ENCODE measurements at regions not wholly inside any gene's neighbourhood (a gene's known extent, or its start where the extent isn't known, plus 50 kb on each side); places are given as distances from the start of the nearest gene placed in this dataset.
"Not testable (repeated sequence)": the region's sequence is repeated elsewhere in the genome, so short reads cannot be mapped to it uniquely, and the experiment has no call there.

DNA sequence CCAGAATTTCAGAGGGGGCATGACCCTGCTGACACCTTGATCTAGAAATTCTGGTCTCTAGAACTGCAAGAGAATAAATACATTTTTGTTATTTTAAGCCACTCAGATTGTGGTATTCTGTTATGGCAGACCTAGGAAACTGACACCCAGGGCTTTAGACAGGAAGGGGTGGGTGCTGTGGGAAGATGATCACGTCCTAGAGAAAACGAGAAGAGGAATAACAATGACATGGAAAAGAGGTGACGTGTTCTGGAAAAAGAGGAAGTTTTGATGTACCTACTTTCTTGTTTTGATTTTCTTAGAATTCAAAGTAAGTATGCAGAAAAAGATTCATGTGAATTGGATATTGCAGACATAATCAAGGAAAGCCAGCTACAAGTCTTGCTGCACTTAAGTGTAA, 232.9 kb upstream of the RUNX1 start:
- no peak for ATAC-seq

DNA sequence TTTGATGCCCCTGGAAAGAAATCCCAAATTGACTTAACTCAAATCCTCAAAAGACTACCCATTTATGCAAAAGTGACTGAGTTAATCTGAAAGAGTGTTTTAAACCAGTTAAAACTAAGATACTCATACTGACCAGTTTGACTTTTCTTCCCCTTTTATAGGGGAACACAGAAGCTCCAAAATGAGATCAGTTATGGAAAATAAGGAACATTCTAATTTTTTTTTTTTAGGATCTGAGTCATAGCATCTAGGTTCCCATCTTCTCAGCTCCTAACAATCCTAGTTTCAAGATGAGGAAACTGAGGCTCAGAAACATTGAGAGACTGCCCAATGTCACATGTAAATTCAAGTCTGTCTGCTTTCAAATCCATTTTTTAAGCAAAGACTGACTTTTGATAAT, 231.1 kb upstream of the RUNX1 start:
- no peak for ATAC-seq

DNA sequence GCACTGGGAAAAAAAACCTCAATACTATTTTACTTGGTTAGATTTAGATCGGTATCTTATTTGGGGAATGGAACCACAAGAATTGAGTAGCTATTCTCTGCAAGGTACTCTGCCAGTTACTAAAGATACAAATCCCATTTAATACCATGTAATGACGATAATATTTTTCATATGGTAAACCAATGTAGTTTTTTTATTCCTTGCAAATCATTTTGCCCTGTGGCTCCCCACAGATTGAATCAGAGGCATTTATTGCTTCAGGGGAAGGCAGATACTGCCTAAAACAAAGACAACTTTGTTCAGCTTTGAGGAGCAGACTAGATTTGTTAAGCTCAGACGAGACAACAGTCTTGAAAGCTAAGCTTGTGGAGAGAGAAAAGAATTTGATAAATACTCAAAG, 226.7 kb upstream of the RUNX1 start:
- ATAC-seq: no peak

DNA sequence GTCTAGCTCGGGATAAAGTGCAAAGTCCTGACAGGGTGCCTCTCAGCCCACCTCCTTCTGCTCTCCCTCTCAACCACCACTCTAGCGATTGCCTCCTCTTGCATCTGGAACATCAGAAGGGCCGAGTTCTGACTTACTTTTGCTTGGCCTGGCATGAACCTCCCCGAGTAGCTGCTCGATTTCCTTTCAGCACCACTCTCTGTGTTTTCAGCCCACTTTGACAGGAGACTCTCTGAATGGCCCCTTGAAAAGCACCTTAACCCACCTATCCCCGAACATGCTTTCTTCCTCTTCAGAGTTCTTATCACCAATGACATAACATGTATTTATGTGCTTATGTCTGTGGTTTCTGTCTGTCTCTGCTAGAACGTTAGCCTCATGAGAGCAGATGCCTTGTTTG, 225.8 kb upstream of the RUNX1 start:
- ATAC-seq: no peak

GRCh38 chr21:35274090-35274489, 225.0 kb upstream of the RUNX1 start:
- ATAC-seq: no peak

- peak; percentile 86 for ATAC-seq
These were observed 224.2 kb upstream of the RUNX1 start for GRCh38 chr21:35273333-35273732.

DNA sequence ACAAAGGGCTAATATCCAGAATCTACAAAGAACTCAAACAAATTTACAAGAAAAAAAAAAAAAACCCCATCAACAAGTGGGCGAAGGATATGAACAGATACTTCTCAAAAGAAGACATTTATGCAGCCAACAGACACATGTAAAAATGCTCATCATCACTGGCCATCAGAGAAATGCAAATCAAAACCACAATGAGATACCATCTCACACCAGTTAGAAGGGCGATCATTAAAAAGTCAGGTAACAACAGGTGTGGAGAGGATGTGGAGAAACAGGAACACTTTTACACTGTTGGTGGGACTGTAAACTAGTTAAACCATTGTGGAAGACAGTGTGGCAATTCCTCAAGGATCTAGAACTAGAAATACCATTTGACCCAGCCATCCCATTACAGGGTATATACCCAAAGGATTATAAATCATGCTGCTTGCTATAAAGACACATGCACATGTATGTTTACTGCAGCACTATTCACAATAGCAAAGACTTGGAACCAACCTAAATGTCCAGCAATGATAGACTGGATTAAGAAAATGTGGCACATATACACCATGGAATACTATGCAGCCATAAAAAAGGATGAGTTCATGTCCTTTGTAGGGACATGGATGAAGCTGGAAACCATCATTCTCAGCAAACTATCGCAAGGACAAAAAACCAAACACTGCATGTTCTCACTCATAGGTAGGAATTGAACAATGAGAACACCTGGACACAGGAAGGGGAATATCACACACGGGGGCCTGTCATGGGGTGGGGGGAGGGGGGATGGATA, 222.4 kb upstream of the RUNX1 start:
- not testable (repeated sequence) for ATAC-seq

GRCh38 chr21:35268817-35269216, 219.7 kb upstream of the RUNX1 start:
- ATAC-seq: no peak

GRCh38 chr21:35268261-35268660, 219.2 kb upstream of the RUNX1 start:
- no peak for ATAC-seq

DNA sequence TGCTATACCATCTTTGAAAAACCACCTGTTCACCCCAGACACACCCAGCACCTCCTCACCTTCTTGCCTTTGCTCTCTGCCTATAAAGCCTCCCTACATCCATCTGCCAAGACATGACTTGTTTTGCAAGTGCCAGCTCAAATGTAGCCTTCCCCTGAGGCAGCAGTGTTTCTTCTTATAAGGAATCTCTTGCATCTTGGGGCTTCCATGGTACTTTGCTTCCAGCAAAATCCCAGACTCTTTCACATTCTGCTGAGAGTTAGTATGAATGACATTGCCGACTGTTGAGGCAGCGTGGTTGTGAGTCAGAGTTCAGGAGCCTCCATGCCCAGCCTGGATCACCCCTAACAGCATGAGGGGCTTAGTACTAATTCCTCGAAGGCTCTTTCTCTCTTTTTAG, 217.4 kb upstream of the RUNX1 start:
- peak; percentile 82 for ATAC-seq

GRCh38 chr21:35265170-35265877, 216.2 kb upstream of the RUNX1 start:
- peak; percentile 75 for ATAC-seq

DNA sequence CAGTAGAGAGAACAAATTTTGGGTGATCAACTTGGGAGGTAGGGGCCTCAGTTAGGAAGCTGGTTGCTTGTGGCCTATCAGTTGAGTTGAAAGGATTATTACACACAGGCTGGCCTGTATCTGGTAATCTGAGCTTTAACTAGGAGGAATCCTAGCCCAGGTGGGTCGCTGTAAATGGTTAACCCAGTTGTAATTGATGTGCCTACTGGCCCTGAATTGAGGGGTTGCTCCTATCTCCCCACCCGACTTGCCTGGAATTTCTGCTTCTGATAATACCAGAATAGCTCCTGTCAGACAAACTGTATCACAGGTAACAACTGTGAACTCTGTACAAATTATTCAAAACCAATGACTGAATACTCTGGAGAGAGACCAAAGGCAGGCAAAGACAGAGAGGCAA, 210.4 kb upstream of the RUNX1 start:
- no peak for ATAC-seq

GRCh38 chr21:35258521-35258920, 209.4 kb upstream of the RUNX1 start:
- no peak for ATAC-seq

GRCh38 chr21:35257413-35257812, 208.3 kb upstream of the RUNX1 start:
- ATAC-seq: peak; percentile 65

DNA sequence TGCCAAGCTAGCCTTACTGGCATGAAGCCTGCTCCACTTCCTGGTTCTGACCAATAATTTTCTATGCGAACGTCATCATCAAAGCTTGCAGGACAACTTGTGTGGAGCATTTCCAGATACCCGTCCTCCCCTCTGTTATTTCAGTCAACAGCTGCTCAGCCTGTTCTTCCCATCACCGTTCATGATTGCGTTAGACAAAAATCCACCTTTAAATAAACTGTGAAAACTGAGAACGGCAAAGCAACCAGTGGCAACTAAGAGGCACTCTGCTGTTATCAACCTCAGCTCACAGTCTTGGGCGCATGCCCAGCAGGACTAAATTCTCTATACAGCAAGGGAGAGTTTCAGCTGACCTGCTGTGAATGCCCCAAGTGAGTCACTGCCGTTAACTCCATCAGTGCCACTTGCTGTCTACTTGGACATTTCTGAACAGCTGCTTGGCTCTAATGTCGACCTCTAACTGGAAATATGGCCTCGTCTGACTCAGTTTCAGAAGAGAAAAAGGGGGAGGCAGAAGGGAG, 207.4 kb upstream of the RUNX1 start:
- ATAC-seq: peak; percentile 91

DNA sequence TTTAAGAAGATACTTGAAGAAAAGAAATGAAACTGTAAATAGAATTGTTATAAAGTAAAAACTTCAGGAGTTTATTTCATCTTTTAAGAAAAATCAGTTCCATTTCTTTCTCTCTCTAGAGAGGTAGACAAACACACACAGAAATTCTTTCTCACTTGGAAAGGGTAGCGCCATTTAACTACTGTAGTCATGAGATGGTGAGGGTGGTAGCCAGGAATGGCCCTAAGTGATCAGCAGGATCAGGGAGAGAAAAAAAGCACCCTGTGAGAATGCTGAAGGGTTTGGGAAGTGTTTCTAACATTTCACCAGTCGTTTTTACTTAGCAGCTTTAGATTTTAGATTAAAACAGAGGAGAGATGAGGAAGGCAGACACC, 205.7 kb upstream of the RUNX1 start:
- no peak for ATAC-seq

DNA sequence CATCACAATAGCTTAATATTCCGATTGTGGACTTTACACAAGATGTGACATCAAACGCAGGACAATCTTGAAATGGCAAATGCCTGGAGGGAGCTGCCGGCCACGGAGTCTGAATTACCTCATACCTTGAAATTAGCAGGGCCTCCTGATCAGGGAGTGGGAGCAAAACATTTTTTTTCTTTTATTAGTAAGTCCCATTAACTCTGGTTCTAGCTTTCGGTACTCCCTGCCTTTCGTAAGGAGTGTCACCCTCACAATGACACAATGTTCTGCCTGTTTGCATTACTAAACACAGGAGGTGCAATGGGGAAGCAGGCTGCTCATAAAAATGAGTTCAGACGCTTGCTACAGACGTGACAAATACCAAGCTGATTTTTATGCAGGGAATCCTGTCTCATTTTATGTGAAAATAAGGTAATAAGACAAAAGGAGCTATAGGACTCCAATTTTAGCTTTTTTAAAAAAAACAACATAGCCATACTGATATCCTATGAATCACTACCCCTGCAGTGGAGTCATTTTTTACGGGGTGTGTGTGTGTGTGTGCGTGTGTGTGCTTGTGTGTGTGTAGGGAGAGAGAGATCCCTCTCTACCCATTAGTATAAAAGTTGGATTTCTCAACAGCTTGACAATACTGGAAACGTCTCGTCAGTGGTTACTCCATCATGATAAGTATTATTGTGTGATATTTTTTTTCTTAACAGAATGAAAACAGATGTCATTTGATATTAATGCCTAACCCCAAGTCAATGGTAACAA, 205.1 kb upstream of the RUNX1 start:
- ATAC-seq: peak; percentile 40

DNA sequence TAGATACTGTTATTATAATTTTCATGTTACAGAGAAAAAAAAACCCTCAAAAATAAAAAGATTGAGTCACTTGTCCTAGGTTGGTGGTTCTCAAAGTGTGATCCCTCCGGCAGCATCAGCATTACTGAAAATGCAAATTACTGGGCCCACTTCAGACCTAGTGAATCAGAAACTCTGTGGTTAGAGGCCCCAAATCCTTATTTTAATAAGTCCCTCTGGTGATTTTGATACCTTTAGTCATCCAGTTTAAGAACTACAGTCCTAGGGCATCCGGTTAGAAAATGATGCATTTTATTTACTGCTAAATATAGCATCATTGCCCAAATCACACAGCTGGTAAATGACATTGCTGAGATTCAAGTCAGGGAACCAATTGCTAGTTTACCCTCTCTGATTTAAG, 203.7 kb upstream of the RUNX1 start:
- ATAC-seq: no peak

DNA sequence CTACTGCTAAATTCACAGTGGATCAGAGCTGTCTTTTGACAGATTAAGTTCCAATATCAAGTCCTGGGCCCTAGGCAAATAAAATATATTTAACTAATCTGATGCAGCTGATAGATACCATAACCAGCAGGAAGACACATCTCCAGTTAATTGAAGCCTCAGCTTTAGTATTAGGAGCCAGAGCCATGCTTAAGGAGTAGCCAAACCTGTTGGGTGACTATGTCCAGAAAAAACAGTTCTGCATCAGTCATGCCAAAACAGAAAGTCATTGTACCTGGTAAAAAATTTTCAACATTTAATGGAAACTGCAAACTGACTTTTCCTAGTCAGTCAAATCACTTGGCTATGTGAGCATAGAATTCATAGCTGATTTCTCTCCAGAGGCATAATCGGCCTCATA, 200.5 kb upstream of the RUNX1 start:
- ATAC-seq: peak; percentile 74

GRCh38 chr21:35245879-35246278, 196.8 kb upstream of the RUNX1 start:
- ATAC-seq: no peak

DNA sequence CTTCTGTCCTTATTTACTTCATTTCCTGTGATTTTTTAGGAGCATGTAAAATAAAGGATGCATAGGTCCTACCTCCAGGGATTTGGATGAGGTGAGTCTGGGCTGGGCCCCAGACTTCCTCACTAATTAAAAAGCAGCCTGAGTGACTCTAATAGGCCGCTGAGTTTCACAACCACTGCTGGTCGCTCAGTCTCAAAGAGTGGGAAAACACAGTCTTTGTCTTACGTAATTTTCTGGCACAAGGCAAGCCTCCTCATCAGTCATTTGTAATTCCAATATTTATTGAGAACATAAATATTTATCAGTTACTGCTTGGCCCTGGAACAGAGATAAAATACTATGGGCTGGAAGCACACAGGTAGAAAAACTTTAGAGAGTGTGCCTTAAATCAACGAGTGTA, 195.4 kb upstream of the RUNX1 start:
- ATAC-seq: no peak

- ATAC-seq: no peak
These were observed 194.1 kb upstream of the RUNX1 start for GRCh38 chr21:35243171-35243570.

DNA sequence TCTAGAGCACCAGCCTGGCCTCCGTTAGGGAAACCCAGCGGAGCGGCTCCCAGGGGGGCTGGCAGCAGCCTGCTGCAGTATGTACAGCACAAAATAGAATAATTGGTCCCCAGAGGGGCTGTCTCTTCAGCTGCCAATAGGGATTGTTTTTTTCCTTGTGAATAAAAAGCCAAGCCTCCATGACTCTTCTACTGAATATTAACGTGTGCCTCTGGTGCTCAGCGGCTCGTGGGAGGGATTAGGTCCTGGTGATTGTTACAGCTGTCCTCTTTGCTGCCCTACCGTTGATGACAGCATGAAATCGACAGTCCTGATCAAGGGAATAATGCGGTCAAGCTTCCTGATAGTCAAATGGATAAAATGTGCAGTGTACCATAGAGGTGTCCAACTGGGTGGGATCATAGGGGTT, 190.7 kb upstream of the RUNX1 start:
- no peak for ATAC-seq

Data from esophagus mucosa (tissue), 1 donor.